ENCODE measurements at regions not wholly inside any gene's neighbourhood (a gene's known extent, or its start where the extent isn't known, plus 50 kb on each side); places are given as distances from the start of the nearest gene placed in this dataset.

- Histone ChIP-seq H3K4me1 (replicated peaks in 1 of 2) (no peaks in the 10 kb centered on the region), H3K27me3 (no peaks in the 10 kb centered on the region), H3K9me3 (replicated peaks in 1 of 3) (no peaks in the 10 kb centered on the region), H3K36me3 (replicated peaks in 1 of 2) (no peaks in the 10 kb centered on the region), H3K4me3 (peak overlapping the region in 1 of 4 donors; percentile 47), H3K27ac (peak overlapping the region in 4 of 5 donors; percentile 20 to 84 (median 32))
- peak in 4 of 7 donors; percentile 23 to 55 (median 30) for DNase-seq
- intact Hi-C loops (cut with DNase I): no loop called here
- no peak for TF ChIP-seq POLR2A (IDR thresholded peaks at IDR 0.05)
- 62 to 76% (median 69%) methylated on average over 17 of the region's 17 CpGs for WGBS, 4 donors
Observed at GRCh38 chr7:26100406-26101339, 51.3 kb upstream of the NFE2L3 start.

- WGBS, 4 donors: 33 to 44% (median 40%) methylated on average over 16 of the region's 16 CpGs
- Histone ChIP-seq H3K27ac (peak overlapping the region in 3 of 5 donors; percentile 15 to 84 (median 20)), H3K4me3 (peak overlapping the region in 1 of 4 donors; percentile 47), H3K36me3 (replicated peaks in 1 of 2) (no peaks in the 10 kb centered on the region), H3K27me3 (no peaks in the 10 kb centered on the region), H3K4me1 (replicated peaks in 1 of 2) (no peaks in the 10 kb centered on the region), H3K9me3 (replicated peaks in 1 of 3) (no peaks in the 10 kb centered on the region)
- intact Hi-C loops (cut with DNase I): no loop called here
- TF ChIP-seq CTCF (IDR thresholded peaks at IDR 0.05): no peak
- TF ChIP-seq POLR2A (IDR thresholded peaks at IDR 0.05): no peak
- peak in 5 of 7 donors; percentile 27 to 58 (median 35) for DNase-seq
Observed at GRCh38 chr7:26101361-26102151, 50.4 kb upstream of the NFE2L3 start.

DNA sequence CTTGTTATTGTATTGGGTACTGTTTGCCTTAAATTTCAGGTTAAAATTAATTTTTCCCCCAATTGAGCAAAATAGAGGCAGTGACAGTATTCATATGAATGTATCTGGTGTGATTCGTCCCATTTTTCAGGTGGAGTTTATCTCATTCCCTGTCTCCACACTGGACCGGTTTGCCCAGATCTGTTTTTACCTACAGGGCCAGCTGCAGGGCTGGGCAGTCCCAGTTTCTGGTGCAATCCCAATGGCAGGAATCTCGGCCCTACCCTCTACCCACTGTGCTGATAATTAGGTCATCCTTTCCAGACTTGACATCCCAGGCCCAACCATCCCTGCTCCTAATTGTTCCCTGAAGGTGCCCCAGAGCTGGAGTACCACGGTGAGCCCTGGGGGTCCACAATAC, 49.8 kb upstream of the NFE2L3 start:
- Histone ChIP-seq H3K36me3 (replicated peaks in 1 of 2) (no peaks in the 10 kb centered on the region), H3K9me3 (replicated peaks in 1 of 3) (no peaks in the 10 kb centered on the region), H3K27me3 (no peaks in the 10 kb centered on the region), H3K4me3 (peak overlapping the region in 1 of 4 donors; percentile 0), H3K4me1 (replicated peaks in 1 of 2) (no peaks in the 10 kb centered on the region), H3K27ac (peak overlapping the region in 3 of 5 donors; percentile 15 to 84 (median 20))
- WGBS, 4 donors: 76 to 92% (median 88%) methylated on average over 4 of the region's 4 CpGs
- no peak for TF ChIP-seq CTCF (IDR thresholded peaks at IDR 0.05)
- no peak for TF ChIP-seq POLR2A (IDR thresholded peaks at IDR 0.05)
- intact Hi-C loops (cut with DNase I): no loop called here
- DNase-seq: peak in 1 of 7 donors; percentile 41

MicroRNAs encoded in the stretch of these regions (microRNA counts, 767-probe panel; counts per million panel counts)
- microRNA hsa-miR-148a-3p: 7,016 to 8,192 counts per million in 2 donors

Small RNA genes lying in the stretch of these regions (microRNA-seq; reads per million reads assigned to microRNA genes)
- gene MIR148A: 1,130 to 1,423 (median 1,211) reads per million in 3 donors

Small RNA genes lying in the stretch of these regions (small RNA-seq; reads per million reads assigned to genes)
- 11,872 to 13,936 reads per million in 2 donors for gene MIR148A

Measured in adrenal gland (tissue), 9 donors.